ENCODE measurements at regions not wholly inside any gene's neighbourhood (a gene's known extent, or its start where the extent isn't known, plus 50 kb on each side); places are given as distances from the start of the nearest gene placed in this dataset.
"Not testable (repeated sequence)": the region's sequence is repeated elsewhere in the genome, so short reads cannot be mapped to it uniquely, and the experiment has no call there.

- TF ChIP-seq POLR2A (IDR thresholded peaks at IDR 0.05): not testable (repeated sequence)
- TF ChIP-seq, protein P1, sequence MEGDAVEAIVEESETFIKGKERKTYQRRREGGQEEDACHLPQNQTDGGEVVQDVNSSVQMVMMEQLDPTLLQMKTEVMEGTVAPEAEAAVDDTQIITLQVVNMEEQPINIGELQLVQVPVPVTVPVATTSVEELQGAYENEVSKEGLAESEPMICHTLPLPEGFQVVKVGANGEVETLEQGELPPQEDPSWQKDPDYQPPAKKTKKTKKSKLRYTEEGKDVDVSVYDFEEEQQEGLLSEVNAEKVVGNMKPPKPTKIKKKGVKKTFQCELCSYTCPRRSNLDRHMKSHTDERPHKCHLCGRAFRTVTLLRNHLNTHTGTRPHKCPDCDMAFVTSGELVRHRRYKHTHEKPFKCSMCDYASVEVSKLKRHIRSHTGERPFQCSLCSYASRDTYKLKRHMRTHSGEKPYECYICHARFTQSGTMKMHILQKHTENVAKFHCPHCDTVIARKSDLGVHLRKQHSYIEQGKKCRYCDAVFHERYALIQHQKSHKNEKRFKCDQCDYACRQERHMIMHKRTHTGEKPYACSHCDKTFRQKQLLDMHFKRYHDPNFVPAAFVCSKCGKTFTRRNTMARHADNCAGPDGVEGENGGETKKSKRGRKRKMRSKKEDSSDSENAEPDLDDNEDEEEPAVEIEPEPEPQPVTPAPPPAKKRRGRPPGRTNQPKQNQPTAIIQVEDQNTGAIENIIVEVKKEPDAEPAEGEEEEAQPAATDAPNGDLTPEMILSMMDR (IDR thresholded peaks at IDR 0.05): not testable (repeated sequence)
These were observed 95.3 kb upstream of the ZNF322 start for GRCh38 chr6:26754801-26755200.
